MV-4-11 (cell line): ENCODE measurements at regions not wholly inside any gene's neighbourhood (a gene's known extent, or its start where the extent isn't known, plus 50 kb on each side); places are given as distances from the start of the nearest gene placed in this dataset.
"Not testable (repeated sequence)": the region's sequence is repeated elsewhere in the genome, so short reads cannot be mapped to it uniquely, and the experiment has no call there.

Experiments
- DNase-seq: peaks from one replicate; lab custom pipeline; 2025; lab: John Stamatoyannopoulos, UW

- DNase-seq: no peak
These were observed 98.0 kb upstream of the SLC24A3 start for GRCh38 chr20:19114410-19114809.

GRCh38 chr20:19115581-19115980 is 96.9 kb upstream of the SLC24A3 start:
- no peak for DNase-seq

GRCh38 chr20:19120011-19120410 is 92.4 kb upstream of the SLC24A3 start:
- DNase-seq: no peak

- DNase-seq: no peak
These were observed 91.9 kb upstream of the SLC24A3 start for GRCh38 chr20:19120569-19120968.

- peak; percentile 57 for DNase-seq
These were observed 91.0 kb upstream of the SLC24A3 start for GRCh38 chr20:19121463-19121862.

- DNase-seq: no peak
These were observed 90.5 kb upstream of the SLC24A3 start for GRCh38 chr20:19121916-19122315.

GRCh38 chr20:19122395-19122794 is 90.0 kb upstream of the SLC24A3 start:
- peak; percentile 30 for DNase-seq

GRCh38 chr20:19125508-19125907 is 86.9 kb upstream of the SLC24A3 start:
- DNase-seq: no peak

- DNase-seq: no peak
These were observed 83.1 kb upstream of the SLC24A3 start for GRCh38 chr20:19129306-19129705.

- DNase-seq: no peak
These were observed 82.3 kb upstream of the SLC24A3 start for GRCh38 chr20:19129976-19130612.

- no peak for DNase-seq
These were observed 81.8 kb upstream of the SLC24A3 start for GRCh38 chr20:19130613-19130984.

- no peak for DNase-seq
These were observed 74.8 kb upstream of the SLC24A3 start for GRCh38 chr20:19137641-19138040.

GRCh38 chr20:19138758-19139157 is 73.7 kb upstream of the SLC24A3 start:
- DNase-seq: no peak

GRCh38 chr20:19139584-19139983 is 72.9 kb upstream of the SLC24A3 start:
- not testable (repeated sequence) for DNase-seq

- no peak for DNase-seq
These were observed 70.4 kb upstream of the SLC24A3 start for GRCh38 chr20:19141998-19142397.

- DNase-seq: no peak
These were observed 68.6 kb upstream of the SLC24A3 start for GRCh38 chr20:19143890-19144289.

- peak; percentile 77 for DNase-seq
These were observed 51.1 kb upstream of the SLC24A3 start for GRCh38 chr20:19161336-19161735.
